HG03097 (cell line): ENCODE measurements at regions not wholly inside any gene's neighbourhood (a gene's known extent, or its start where the extent isn't known, plus 50 kb on each side); places are given as distances from the start of the nearest gene placed in this dataset.
"Not testable (repeated sequence)": the region's sequence is repeated elsewhere in the genome, so short reads cannot be mapped to it uniquely, and the experiment has no call there.

Experiments
- ATAC-seq: cut with Tn5 transposase; IDR thresholded peaks from one replicate; pipeline ENCODE4 v1.9.1; 2021; ENCODE audit not compliant: unreplicated experiment, low FRiP score

- no peak for ATAC-seq
Measured at GRCh38 chr7:34330308-34330707, 327.7 kb upstream of the NPSR1 start.

DNA sequence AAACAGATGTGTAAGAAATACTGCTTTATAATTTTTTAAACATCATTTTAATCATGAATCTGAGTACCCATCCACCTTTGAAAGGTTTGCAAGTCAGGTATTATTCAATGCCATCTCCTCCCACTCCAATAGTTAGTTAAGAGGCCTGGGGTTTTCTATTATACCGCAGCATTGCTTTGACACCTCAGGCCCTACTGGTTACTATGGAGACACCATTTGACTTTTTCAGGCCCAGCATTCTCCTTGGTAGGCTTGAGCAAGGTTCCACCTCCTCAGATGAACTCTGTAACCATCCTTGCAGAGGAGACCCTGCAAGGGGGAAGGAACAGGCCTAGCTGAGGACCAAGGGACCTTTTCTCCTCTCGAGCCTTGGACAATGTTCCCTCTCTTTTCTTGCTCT, 326.9 kb upstream of the NPSR1 start:
- ATAC-seq = no peak

DNA sequence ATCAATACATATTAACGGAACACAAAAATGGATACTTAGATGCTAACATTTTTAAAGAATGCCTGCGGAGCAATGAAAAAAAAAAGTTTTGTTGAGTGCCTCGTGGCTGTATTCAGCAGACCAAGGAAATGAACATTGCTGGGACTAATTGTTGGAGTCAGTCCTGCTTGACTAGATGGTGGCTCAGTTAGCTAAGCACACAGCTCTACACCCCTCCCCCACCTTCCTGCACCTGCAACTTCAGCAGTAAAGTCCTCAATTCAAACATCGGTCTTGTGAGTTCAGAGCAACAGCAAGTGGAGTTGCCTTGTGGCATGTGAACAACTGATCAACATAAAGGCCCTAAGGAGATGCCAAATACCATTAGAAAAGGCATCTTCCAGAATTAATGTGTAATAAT, 326.0 kb upstream of the NPSR1 start:
- ATAC-seq = no peak

- no peak for ATAC-seq
Measured at GRCh38 chr7:34333184-34333583, 324.8 kb upstream of the NPSR1 start.

DNA sequence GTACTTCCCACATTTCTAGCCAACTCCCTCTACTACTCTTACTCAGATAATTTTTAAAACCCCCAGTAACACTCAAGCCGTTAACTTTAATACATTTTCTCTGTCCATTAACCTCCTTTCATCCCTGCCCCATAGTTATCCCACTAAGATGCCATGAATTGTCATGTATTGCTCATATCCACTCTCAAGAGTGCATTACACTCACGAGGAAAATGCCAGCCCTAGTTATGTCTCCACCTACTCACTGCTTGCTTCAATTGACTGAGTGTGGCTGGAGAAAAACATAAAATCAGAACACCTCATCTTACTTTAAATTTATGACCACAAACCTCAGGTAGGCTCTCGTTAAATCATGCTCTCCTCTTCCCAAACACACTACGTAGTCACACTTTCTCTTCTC, 324.1 kb upstream of the NPSR1 start:
- no peak for ATAC-seq

DNA sequence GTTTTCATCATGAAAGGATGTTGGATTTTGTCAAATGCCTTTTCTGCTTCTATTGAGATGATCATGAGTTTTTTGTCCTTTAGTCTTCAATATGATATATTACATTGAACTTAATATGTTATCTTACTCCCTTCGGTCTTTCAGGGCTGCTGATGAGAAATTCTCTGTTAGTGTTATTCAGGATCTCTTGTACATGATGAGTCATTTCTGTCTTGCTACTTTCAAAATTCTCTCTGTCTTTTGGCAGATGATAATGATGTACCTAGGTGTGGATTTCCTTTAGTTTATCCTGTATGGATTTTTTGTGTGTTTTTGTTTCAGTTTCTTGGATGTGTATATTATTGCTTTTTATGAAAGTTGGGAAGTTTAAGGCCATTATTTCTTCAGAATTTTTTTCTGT, 320.9 kb upstream of the NPSR1 start:
- ATAC-seq = no peak

GRCh38 chr7:34338961-34339526, 319.0 kb upstream of the NPSR1 start:
- ATAC-seq = no peak

GRCh38 chr7:34341326-34341725, 316.7 kb upstream of the NPSR1 start:
- ATAC-seq = no peak

DNA sequence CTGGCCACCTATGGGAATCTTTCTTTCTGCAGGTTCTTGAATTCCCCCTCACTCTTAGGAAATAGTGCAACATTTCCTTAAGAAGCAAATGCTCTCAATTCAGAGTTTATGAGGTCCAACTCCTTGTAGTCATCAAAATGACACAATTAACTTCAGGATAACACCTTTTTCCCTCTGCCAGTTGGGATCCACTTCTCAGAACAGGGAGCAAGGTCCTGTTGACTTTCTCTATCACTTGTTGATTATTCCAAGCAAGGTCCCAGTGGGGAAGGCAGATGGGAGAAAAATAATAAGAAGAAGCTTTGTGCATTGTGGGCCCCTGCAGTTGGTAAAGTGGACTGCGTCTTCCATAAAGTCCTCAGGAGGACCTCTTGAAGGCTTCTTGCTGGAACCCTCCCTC, 315.6 kb upstream of the NPSR1 start:
- ATAC-seq = no peak

- ATAC-seq = no peak
Measured at GRCh38 chr7:34343667-34344066, 314.4 kb upstream of the NPSR1 start.

GRCh38 chr7:34354011-34354410, 304.0 kb upstream of the NPSR1 start:
- no peak for ATAC-seq

DNA sequence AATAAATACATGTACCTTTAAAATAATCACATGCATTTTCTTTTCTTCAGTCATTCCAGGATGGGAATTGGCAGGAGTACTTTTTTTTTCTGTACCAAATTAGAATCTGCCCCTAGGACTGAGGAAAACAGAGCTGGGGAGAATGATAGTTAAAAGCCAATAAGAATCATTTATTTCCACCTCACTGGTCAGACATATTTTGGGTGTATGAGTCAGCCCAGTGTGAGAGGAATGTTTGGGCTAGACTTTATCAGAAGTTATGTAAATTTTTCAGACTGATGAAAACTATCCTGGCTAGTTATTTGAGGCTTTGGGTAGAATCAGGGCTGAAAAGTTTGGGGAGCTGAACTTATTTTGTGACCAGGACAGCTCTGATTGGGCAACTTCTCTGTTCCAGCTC, 303.1 kb upstream of the NPSR1 start:
- no peak for ATAC-seq

GRCh38 chr7:34357068-34357467, 300.9 kb upstream of the NPSR1 start:
- no peak for ATAC-seq

DNA sequence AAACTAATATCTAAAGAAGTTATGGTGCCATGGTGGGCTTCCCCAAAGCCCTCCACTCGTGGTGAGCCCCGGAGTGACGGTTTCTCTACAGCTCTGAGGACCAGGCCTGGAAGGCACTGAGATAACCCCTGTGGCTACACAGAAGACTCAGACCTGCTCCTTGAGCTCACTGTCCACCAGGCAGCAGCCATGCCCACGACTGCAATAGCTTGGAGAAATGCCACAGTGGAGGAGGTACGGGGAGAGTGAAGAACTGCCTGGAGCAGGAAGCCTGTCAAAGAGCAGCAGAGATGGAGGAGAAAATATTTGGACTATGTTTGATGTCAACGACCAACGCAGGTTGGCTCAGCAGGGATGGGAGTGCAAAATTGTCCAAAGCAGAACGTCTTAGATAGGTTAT, 300.1 kb upstream of the NPSR1 start:
- ATAC-seq = no peak

- not testable (repeated sequence) for ATAC-seq
Measured at GRCh38 chr7:34358578-34358977, 299.4 kb upstream of the NPSR1 start.

DNA sequence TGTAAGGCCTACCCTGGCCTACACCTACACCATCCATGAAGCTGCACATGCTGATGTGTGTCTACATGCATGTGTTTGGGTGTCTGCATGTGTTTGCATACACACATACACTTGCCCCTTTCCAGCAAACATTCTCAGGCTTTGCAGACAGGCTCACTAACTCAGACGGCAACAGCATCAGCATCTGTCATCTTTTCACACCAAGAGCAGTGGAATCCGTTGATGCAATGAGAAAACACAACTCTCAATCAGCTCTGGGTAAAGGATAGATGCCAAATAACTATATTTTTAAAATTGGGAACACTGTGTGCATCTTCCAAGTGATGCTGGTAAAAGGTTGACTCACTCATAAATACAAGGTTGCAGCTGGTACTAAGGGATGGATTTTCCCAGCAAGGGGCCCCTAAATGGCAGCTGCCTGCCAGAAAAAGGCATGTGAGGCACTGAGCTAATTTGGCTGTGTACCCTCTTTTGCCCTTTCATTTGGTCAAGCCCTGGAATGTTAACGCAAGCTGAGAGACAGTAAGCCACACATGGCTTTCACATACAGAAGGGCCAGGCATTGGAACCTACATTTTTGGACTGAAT, 296.3 kb upstream of the NPSR1 start:
- ATAC-seq = no peak

- no peak for ATAC-seq
Measured at GRCh38 chr7:34362621-34363020, 295.4 kb upstream of the NPSR1 start.

DNA sequence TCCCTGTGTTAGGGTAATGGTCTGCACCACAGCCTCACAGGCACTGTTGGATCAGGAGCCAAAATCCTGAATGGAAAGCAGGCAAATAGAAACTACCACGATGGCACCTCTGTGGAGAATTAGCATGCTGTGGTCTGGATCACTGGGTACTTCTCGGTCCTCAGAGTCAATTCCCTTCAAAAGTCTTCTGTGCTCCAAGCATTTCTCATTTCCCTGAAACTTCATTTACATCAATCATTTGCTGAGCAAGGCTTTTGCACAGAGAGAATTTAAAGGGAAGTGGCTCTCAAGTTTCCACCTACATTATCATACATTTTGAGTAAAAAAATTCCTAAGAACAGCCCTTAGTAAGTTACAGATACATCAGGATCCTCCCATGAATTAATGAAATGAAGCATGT, 293.9 kb upstream of the NPSR1 start:
- no peak for ATAC-seq

DNA sequence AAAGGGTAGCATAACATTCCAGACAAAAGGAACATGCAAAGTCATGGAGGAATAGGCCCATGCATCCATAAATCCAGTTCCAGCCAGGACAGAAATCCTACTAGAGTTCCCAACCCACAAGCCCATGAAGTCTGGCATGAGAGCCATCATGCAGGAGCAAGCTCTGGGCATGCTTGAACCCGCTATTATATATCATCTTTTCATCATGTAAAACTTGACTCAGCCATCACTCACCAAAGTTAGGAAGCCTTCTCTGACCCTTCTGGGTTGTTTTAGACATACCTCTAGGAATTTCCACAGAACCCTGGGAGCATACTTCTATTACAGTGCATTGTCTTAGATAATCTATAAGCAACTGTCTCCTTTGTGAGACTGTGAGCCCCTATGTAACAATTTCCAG, 293.0 kb upstream of the NPSR1 start:
- ATAC-seq = no peak

DNA sequence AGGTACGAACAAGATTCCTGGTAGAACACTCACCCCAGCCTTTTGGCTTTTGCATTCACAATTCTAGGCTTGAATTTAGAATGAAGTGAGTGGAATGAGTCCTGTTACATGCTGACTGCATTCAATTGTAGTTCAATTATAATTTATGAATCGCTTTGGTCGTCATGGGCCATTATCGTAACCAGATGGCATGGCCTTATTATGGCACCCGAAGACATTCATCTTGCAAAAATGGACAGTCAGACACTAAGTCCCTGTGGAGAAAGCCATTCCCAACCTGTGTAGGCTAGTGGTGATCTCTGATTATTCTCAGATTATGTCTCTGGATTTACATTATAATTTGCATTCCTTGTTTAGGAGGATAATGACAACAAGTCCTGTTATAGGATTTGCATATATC, 292.4 kb upstream of the NPSR1 start:
- no peak for ATAC-seq

DNA sequence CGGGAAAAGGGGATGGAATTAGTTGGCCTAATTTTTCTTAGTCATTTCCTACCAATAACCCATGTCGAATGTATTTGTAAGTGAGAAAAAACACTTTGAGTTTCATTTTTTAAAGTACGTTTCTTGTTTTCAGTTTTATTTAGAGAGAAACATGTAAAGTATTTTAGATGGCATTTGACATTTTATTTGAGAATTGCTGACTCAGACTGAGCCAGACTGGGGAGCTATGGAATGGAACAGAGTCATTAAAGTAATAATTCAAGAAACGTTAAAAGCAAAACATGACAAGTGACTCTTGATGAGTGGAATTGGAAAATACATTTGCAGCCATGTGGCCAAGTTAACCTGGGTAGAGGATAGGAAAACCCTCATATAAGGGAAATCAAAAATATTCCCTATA, 286.1 kb upstream of the NPSR1 start:
- no peak for ATAC-seq

GRCh38 chr7:34373940-34374339, 284.1 kb upstream of the NPSR1 start:
- ATAC-seq = no peak
